EL (cell line): ENCODE measurements at regions not wholly inside any gene's neighbourhood (a gene's known extent, or its start where the extent isn't known, plus 50 kb on each side); places are given as distances from the start of the nearest gene placed in this dataset.
A peak's percentile ranks its signal among the peaks of the same experiment; 100 is the strongest.
"Not testable (repeated sequence)": the region's sequence is repeated elsewhere in the genome, so short reads cannot be mapped to it uniquely, and the experiment has no call there.

ENCODE experiments used
- DNase-seq: peaks from one replicate; pipeline ENCODE4 v3.0.0-alpha.2; 2016

DNA sequence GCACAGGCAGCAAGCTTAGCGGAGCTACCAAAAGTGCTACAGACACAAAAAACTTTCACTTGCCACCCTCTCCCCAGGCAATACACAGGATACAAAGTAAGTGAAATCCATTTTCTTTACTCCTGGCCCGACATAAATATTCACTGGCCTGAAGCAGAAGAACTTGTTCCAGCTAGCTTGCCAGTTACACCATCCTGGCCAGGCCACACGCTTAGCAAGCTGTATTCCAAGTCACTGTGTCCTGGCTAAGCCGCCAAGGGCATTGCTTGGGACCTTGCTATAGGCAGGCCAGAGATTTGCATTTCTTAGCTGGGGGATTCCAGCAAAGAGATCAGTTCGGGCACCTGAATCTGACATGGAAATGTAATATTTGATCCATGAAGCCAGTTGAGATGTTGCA lies 71.0 kb upstream of the SLC1A3 start:
- DNase-seq: no peak

DNA sequence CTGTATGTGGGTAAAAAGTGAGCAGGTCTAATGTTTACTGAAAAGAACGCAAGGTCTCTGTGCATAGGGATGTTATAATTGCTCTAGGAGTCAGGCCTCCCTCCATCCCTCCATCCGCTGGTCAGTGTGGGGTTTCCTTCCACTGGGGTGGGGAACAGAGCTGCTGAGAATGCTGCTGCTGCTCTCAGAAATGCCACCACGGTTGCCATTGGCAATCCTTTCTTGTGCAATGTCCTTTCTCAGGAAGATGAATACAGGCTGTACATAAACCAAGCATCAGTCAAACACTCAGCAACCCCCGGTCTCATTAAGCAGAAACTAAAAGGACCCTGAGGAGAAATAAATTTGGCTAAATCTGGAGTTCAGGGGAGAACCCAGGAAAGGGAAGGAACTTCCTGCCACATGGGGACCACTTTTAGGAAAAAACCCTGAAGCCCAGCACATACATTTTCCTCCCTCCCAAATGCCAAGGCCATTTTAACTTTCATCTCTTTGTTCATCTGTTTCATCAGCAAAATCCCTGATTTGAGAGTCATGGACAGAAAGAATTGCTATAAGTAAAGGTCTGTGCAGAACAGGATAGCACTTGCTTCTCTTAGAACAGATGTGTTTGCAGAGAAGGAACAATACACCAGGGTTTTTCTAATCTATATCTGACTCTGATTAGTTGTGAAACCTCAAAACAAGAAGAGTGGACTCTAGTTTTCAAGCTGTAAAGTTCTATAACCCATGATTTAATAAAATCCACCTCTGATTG lies 70.4 kb upstream of the SLC1A3 start:
- DNase-seq: no peak

DNA sequence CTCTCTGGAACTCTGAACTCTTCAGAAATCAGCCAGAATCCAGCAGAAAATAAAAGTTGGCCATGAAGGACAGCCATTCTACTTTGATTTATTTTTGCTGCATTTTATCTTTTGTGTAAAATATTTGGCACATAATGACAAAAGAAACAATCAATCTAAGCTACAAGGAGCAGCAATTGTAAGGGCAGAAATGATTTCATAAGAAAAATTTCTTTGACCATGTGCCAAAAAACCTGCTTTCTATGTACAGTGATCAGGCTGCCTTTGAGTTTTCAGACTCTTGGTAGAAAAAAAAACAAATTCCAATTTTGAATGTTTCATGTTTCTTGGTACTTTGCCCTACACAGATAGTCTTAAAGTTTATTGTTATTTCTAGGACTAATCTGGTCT lies 69.8 kb upstream of the SLC1A3 start:
- DNase-seq: no peak

DNA sequence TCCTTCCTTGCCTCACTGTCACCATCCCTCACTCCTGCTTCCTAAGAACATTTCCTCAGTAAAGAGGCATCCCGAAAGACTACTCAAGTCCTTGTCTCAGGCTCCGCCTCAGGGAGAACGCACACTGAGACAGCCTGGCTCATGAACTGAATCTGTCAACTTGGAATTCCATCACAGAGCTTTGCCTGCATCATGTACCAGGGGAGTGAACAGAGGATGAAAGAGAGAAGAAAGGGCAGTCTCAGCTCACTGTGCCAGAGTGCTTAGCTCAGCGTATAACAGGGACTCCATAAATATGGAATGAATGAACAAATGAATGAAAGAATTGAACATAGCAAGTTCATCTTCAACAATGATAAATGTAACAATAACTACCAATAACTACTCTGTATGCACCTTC lies 68.7 kb upstream of the SLC1A3 start:
- DNase-seq: no peak

DNA sequence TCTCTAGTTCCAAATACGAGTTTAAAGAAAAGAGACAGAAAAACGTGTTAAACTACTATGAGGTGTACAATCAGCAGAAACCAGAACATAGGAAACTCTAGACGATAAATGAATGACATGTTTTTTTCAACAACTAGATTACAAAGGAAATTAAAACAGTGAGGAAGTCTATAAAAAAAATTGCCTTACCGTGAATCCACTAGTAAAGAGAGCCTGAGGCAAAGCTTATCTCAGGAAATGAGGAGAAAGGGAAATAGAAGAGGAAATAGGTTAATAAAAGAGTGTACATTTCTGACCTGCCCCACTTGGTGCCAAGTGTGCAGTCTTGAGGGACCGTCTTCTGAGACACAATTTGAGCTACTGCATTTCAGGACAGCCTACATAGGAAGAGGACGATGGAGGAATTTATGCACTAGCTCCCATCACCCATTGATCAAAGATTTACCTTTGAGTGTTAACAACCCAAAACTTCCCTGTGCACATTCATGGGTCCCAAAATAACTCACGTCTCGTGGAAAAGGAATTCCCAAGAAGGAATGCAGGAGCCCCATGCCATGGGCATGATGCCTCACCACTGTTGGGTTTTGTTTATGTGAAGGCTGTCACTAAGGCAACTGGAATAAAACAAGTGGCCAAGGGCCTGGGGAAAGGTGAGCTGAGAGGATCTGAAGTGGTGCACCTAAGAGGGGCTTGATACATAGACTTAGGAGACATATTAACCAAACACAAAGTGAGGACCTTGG lies 53.6 kb upstream of the SLC1A3 start:
- peak; percentile 16 for DNase-seq

DNA sequence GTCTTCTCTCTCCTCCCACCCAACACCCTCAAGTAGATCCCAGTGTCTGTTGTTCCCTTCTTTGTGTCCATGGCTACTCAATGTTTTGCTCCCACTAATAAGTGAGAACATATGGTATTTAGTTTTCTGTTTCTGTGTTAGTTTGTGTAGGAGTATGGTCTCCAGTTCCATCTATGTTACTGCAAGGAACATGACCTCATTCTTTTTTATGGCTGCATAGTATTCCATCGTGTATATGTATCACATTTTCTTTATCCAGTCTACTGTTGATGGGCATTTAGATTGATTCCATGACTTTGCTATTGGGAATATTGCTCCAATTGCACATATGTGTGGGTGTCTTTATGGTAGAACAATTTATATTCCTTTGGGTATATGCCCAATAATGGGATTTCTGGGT lies 51.4 kb upstream of the SLC1A3 start:
- DNase-seq: not testable (repeated sequence)
